ENCODE measurements at regions not wholly inside any gene's neighbourhood (a gene's known extent, or its start where the extent isn't known, plus 50 kb on each side); places are given as distances from the start of the nearest gene placed in this dataset.

DNA sequence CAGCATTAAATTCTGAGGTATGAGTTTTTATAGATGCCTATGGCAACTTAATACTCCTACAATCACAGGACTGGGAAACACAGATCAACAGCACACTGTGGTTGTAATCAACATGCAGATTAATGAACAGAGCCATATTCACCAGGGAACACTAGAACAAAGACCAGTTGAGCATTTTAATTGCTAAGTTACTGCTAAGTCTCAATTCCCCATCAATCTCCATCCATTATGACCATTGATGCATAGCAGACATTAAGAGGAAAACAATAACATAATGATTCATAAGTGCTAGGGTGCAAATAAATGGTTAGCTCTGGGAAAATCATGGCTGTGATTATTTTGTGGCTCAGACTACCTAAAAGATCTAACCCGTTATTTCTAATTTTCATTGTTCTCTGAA, 505.6 kb downstream of the TRHDE start:
- H3K4me3 ChIP-seq (ENCODE audit: low read length): no peak overlapping the region
- H3K4me1 Mint-ChIP-seq (ENCODE audit: low read depth): no peaks in the 10 kb centered on the region
- H3K36me3 ChIP-seq (ENCODE audit: insufficient read depth, low read length): no peaks in the 10 kb centered on the region
- ChIA-PET CTCF (no interaction called here), POLR2A (no interaction called here)
- no peak for TF ChIP-seq CTCF (IDR thresholded peaks at IDR 0.05)
- no peaks in the 10 kb centered on the region for H3K4me1 ChIP-seq (ENCODE audit: insufficient read depth, low read length)
- peaks cover 0 to 7% of the 10 kb centered on the region in 2 experiments for H3K9me3 ChIP-seq (ENCODE audit: control insufficient read depth in 1 of 2, insufficient read depth in 1 of 2, low read length in 2 of 2)
- H3K27ac Mint-ChIP-seq: no peak overlapping the region
- peaks cover 4% of the 10 kb centered on the region for H3K9me3 Mint-ChIP-seq
- no peaks in the 10 kb centered on the region for H3K36me3 Mint-ChIP-seq (ENCODE audit: low read depth)
- H3K27me3 ChIP-seq (ENCODE audit: control insufficient read depth in 1 of 2, insufficient read depth in 2 of 2, low read length in 2 of 2): no peaks in the 10 kb centered on the region
- no peaks in the 10 kb centered on the region for H3K27me3 Mint-ChIP-seq
- DNase-seq (no peak), ATAC-seq (ENCODE audit: poor library complexity) (no peak)
- intact Hi-C loops (cut with DNase I, micrococcal nuclease): no loop called here
- H3K27ac ChIP-seq (ENCODE audit: low read depth in 1 of 2, low read length in 2 of 2): no peak overlapping the region
- H3K4me3 Mint-ChIP-seq: no peak overlapping the region

GRCh38 chr12:72790273-72790672, 518.1 kb downstream of the TRHDE start:
- H3K4me3 ChIP-seq (ENCODE audit: low read length): no peak overlapping the region
- H3K36me3 ChIP-seq (ENCODE audit: insufficient read depth, low read length): no peaks in the 10 kb centered on the region
- ChIA-PET POLR2A (no interaction called here), CTCF (no interaction called here)
- H3K27me3 Mint-ChIP-seq: no peaks in the 10 kb centered on the region
- no peak overlapping the region for H3K27ac ChIP-seq (ENCODE audit: low read depth in 1 of 2, low read length in 2 of 2)
- no peaks in the 10 kb centered on the region for H3K4me1 ChIP-seq (ENCODE audit: insufficient read depth, low read length)
- H3K9me3 Mint-ChIP-seq: peaks cover 14% of the 10 kb centered on the region
- no peaks in the 10 kb centered on the region for H3K27me3 ChIP-seq (ENCODE audit: control insufficient read depth in 1 of 2, insufficient read depth in 2 of 2, low read length in 2 of 2)
- no peaks in the 10 kb centered on the region for H3K9me3 ChIP-seq (ENCODE audit: control insufficient read depth in 1 of 2, insufficient read depth in 1 of 2, low read length in 2 of 2)
- no peak overlapping the region for H3K4me3 Mint-ChIP-seq
- DNase-seq (no peak), ATAC-seq (ENCODE audit: poor library complexity) (no peak)
- intact Hi-C loops (cut with DNase I, micrococcal nuclease): no loop called here
- H3K27ac Mint-ChIP-seq: no peak overlapping the region
- no peaks in the 10 kb centered on the region for H3K4me1 Mint-ChIP-seq (ENCODE audit: low read depth)
- TF ChIP-seq CTCF (IDR thresholded peaks at IDR 0.05): no peak
- H3K36me3 Mint-ChIP-seq (ENCODE audit: low read depth): no peaks in the 10 kb centered on the region

GRCh38 chr12:72792889-72793288, 520.7 kb downstream of the TRHDE start:
- Histone ChIP-seq H3K4me3 (ENCODE audit: low read length) (no peak overlapping the region), H3K27ac (ENCODE audit: low read depth in 1 of 2, low read length in 2 of 2) (no peak overlapping the region), H3K9me3 (ENCODE audit: control insufficient read depth in 1 of 2, insufficient read depth in 1 of 2, low read length in 2 of 2) (no peaks in the 10 kb centered on the region), H3K36me3 (ENCODE audit: insufficient read depth, low read length) (no peaks in the 10 kb centered on the region), H3K4me1 (ENCODE audit: insufficient read depth, low read length) (no peaks in the 10 kb centered on the region), H3K27me3 (ENCODE audit: control insufficient read depth in 1 of 2, insufficient read depth in 2 of 2, low read length in 2 of 2) (no peaks in the 10 kb centered on the region)
- H3K4me3 Mint-ChIP-seq: no peak overlapping the region
- DNase-seq (no peak), ATAC-seq (ENCODE audit: poor library complexity) (no peak)
- ChIA-PET POLR2A (no interaction called here), CTCF (no interaction called here)
- intact Hi-C loops (cut with DNase I, micrococcal nuclease): no loop called here
- H3K27me3 Mint-ChIP-seq: no peaks in the 10 kb centered on the region
- H3K36me3 Mint-ChIP-seq (ENCODE audit: low read depth): no peaks in the 10 kb centered on the region
- TF ChIP-seq CTCF (IDR thresholded peaks at IDR 0.05): no peak
- H3K4me1 Mint-ChIP-seq (ENCODE audit: low read depth): no peaks in the 10 kb centered on the region
- no peak overlapping the region for H3K27ac Mint-ChIP-seq
- peaks cover 12% of the 10 kb centered on the region for H3K9me3 Mint-ChIP-seq
